ENCODE measurements at regions not wholly inside any gene's neighbourhood (a gene's known extent, or its start where the extent isn't known, plus 50 kb on each side); places are given as distances from the start of the nearest gene placed in this dataset.

DNA sequence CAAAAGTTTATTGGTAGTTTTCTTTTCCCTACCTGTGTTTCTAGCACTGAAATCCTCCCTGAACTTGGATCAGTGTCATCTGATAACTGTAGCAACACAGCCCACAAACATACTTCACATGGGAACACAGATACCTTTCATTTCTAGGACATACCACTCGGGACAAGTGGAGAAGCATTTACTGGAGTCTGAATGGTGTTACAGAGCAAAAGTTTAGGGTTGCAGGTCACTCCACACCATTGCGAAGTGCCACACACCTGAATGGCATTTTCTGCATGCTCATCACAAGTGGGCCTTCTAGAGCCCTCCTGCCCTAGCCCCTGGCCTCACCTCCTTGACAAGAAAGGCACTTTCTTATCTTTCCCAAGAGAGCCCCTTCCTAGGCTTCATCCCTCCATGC lies 184.8 kb upstream of the PKDCC start:
- Histone ChIP-seq H3K4me3 (ENCODE audit: low read depth in 1 of 2, low read length in 1 of 2) (no peak overlapping the region), H3K27me3 (peaks cover 64% of the 10 kb centered on the region), H3K9me3 (no peaks in the 10 kb centered on the region), H3K4me1 (ENCODE audit: control insufficient read depth in 1 of 2, insufficient read depth in 1 of 2, low read depth in 1 of 2, low read length in 1 of 2) (no peaks in the 10 kb centered on the region), H3K27ac (no peak overlapping the region), H3K36me3 (no peaks in the 10 kb centered on the region)
- TF ChIP-seq, protein P1, sequence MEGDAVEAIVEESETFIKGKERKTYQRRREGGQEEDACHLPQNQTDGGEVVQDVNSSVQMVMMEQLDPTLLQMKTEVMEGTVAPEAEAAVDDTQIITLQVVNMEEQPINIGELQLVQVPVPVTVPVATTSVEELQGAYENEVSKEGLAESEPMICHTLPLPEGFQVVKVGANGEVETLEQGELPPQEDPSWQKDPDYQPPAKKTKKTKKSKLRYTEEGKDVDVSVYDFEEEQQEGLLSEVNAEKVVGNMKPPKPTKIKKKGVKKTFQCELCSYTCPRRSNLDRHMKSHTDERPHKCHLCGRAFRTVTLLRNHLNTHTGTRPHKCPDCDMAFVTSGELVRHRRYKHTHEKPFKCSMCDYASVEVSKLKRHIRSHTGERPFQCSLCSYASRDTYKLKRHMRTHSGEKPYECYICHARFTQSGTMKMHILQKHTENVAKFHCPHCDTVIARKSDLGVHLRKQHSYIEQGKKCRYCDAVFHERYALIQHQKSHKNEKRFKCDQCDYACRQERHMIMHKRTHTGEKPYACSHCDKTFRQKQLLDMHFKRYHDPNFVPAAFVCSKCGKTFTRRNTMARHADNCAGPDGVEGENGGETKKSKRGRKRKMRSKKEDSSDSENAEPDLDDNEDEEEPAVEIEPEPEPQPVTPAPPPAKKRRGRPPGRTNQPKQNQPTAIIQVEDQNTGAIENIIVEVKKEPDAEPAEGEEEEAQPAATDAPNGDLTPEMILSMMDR (IDR thresholded peaks at IDR 0.05) = no peak

DNA sequence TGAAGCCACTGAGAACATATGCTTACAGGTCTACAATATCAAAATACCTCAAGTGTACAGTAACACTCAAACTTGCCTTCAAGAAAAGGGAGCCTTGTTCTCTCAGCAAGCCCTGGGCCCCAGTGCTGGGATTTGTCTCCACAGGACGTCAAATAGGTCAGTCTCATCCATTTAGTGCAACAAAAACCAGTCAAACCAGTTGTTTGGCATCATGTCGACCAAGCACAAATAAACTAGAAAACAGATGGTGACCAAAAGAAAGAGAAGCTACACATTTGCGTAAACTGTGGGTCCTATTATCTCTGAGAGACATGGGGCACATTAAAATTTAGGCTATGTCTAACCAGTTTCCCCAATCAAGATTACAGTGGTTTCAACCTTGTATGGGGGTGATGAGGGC lies 182.6 kb upstream of the PKDCC start:
- Histone ChIP-seq H3K9me3 (no peaks in the 10 kb centered on the region), H3K36me3 (no peaks in the 10 kb centered on the region), H3K4me1 (ENCODE audit: control insufficient read depth in 1 of 2, insufficient read depth in 1 of 2, low read depth in 1 of 2, low read length in 1 of 2) (no peaks in the 10 kb centered on the region), H3K4me3 (ENCODE audit: low read depth in 1 of 2, low read length in 1 of 2) (no peak overlapping the region), H3K27ac (no peak overlapping the region), H3K27me3 (peaks cover 55% of the 10 kb centered on the region)
- TF ChIP-seq, protein P1 (IDR thresholded peaks at IDR 0.05) = no peak

DNA sequence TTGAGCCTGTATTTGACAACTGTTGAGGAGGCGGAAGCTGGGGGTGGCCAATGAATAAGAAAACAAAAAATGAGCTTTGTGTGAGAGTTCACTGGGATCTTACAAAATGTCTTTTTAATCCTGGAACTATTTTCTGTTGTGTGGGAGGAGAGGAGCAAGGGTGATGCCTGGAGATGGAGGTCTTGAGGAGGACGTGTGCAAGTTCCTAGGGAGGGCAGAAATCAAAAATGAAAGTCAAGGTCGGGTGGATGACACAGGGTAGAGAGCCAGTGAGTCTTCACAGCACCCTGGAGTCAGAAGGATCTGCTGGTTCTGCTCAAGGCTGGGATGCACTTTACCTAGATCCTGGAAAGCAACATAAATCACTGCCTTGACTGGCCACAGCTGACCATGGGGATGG lies 180.3 kb upstream of the PKDCC start:
- H3K9me3 ChIP-seq = no peaks in the 10 kb centered on the region
- no peaks in the 10 kb centered on the region for H3K4me1 ChIP-seq (ENCODE audit: control insufficient read depth in 1 of 2, insufficient read depth in 1 of 2, low read depth in 1 of 2, low read length in 1 of 2)
- H3K27ac ChIP-seq = no peak overlapping the region
- no peak overlapping the region for H3K4me3 ChIP-seq (ENCODE audit: low read depth in 1 of 2, low read length in 1 of 2)
- H3K36me3 ChIP-seq = no peaks in the 10 kb centered on the region
- H3K27me3 ChIP-seq = peaks cover 47% of the 10 kb centered on the region
- TF ChIP-seq, protein P1 (IDR thresholded peaks at IDR 0.05) = no peak

DNA sequence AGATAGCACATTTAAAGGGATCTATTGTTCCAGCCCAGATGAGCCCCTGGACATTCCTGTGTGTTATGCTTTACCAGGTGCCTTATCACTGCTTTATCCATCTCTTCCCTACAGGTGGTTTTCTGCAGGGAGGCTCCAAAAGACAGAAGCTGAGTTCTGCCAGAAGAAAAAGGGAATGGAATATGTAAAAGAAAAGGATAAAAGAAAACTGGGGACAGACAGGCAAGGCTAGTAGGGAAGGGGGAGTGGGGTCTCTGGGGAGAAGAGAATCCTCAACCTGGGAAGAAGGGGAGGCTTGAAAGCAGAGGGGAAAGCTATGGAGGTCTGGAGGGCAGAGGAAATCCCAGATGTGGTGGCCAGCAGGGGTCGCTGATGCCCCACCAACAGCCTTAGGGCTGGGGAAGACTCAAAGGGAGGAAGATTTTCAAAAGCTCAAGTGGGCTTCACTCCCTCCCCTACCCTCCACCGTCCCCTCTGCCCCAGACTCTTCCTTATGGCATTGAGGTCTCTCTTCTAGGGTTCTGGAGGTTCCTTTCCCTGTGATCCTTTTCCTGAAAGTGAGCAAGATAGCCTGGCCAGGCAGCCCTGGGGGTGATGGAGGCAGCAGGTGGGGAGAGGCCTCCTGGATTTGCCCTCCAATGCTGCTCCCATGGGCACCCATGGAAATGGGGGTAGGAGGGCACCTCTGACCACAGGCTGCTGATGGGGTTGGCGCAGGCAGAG lies 178.1 kb upstream of the PKDCC start:
- H3K36me3 ChIP-seq = no peaks in the 10 kb centered on the region
- TF ChIP-seq, protein P1 (IDR thresholded peaks at IDR 0.05) = no peak
- no peaks in the 10 kb centered on the region for H3K4me1 ChIP-seq (ENCODE audit: control insufficient read depth in 1 of 2, insufficient read depth in 1 of 2, low read depth in 1 of 2, low read length in 1 of 2)
- no peak overlapping the region for H3K4me3 ChIP-seq (ENCODE audit: low read depth in 1 of 2, low read length in 1 of 2)
- H3K27ac ChIP-seq = no peak overlapping the region
- peaks cover 28% of the 10 kb centered on the region for H3K27me3 ChIP-seq
- H3K9me3 ChIP-seq = no peaks in the 10 kb centered on the region

DNA sequence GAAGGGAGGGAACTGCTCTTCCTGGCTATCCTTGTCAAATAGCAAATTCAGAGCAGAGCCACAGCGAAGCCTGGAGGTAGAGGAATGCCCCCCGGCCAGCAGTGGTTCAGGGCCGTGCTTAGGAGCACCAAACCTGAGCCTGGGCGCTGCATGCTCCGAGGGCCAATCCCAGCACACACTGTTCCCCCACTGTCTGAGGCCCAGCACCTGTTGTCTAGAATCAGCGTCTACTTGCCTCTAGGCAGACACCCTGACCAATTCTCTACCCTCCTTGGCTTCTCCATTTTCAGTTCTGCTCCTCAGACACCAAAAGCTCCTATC lies 177.6 kb upstream of the PKDCC start:
- TF ChIP-seq, protein P1 (IDR thresholded peaks at IDR 0.05) = no peak
- Histone ChIP-seq H3K9me3 (no peaks in the 10 kb centered on the region), H3K36me3 (no peaks in the 10 kb centered on the region), H3K27ac (no peak overlapping the region), H3K4me3 (ENCODE audit: low read depth in 1 of 2, low read length in 1 of 2) (no peak overlapping the region), H3K27me3 (peaks cover 23% of the 10 kb centered on the region), H3K4me1 (ENCODE audit: control insufficient read depth in 1 of 2, insufficient read depth in 1 of 2, low read depth in 1 of 2, low read length in 1 of 2) (no peaks in the 10 kb centered on the region)
